Activated CD4-positive, alpha-beta T cell treated with anti-CD3 and anti-CD28 coated beads, Interleukin-2, amount 10 ng/mL, durations not matched to agents 7 days and 5 days (primary cell): ENCODE measurements at regions not wholly inside any gene's neighbourhood (a gene's known extent, or its start where the extent isn't known, plus 50 kb on each side); places are given as distances from the start of the nearest gene placed in this dataset.

Experiments
- CTCF ChIA-PET: fragments of 350-600 bp; sonication (Branson Sonifier 250); formaldehyde crosslinking; loops from one replicate; lab custom pipeline; 2021; ENCODE audit warnings: antibody characterized with exemption; lab: Charles Lee
- POLR2A ChIA-PET: fragments of 350-600 bp; sonication (Branson Sonifier 250); formaldehyde crosslinking; loops from one replicate; lab custom pipeline; 2021; ENCODE audit warnings: antibody characterized with exemption; lab: Charles Lee
- DNase-seq: peaks from one replicate; pipeline ENCODE4 v3.0.0-alpha.2; 2020
- H3K27ac Mint-ChIP-seq: one replicate; pipeline ENCODE4 v1.8.0; 2021; ENCODE audit warnings: mild to moderate bottlenecking, moderate library complexity, mixed read lengths
- H3K27me3 Mint-ChIP-seq: one replicate; pipeline ENCODE4 v1.8.0; 2021; ENCODE audit warnings: mixed read lengths
- H3K36me3 Mint-ChIP-seq: one replicate; pipeline ENCODE4 v1.8.0; 2021; ENCODE audit warnings: low read depth, mixed read lengths
- H3K4me1 Mint-ChIP-seq: one replicate; pipeline ENCODE4 v1.8.0; 2021; ENCODE audit warnings: mixed read lengths
- H3K4me3 Mint-ChIP-seq: one replicate; pipeline ENCODE4 v1.8.0; 2021; ENCODE audit warnings: mild to moderate bottlenecking, moderate library complexity, mixed read lengths
- H3K9me3 Mint-ChIP-seq: one replicate; pipeline ENCODE4 v1.8.0; 2021; ENCODE audit warnings: mixed read lengths

- POLR2A ChIA-PET: no interaction called here
Measured at GRCh38 chr10:128624656-128625530, 498.7 kb upstream of the MKI67 start.

GRCh38 chr10:128625926-128626325 is 499.7 kb upstream of the MKI67 start:
- POLR2A ChIA-PET: no interaction called here
- Mint-ChIP-seq H3K27me3 (no peaks in the 10 kb centered on the region), H3K4me3 (no peak overlapping the region), H3K27ac (no peak overlapping the region), H3K9me3 (no peaks in the 10 kb centered on the region), H3K4me1 (no peaks in the 10 kb centered on the region), H3K36me3 (no peaks in the 10 kb centered on the region)
- CTCF ChIA-PET: interaction anchor here (1.1 kb wide), 1 partner anchor 14 kb away, joined by 4 read pairs; no protein-coding TSS in a partner anchor
- no peak for DNase-seq

More at GRCh38 chr10:128624656-128625530, 498.7 kb upstream of the MKI67 start:
- CTCF ChIA-PET: interaction anchor here (0.6 kb wide), 1 partner anchor 12 kb away, joined by 3 read pairs; no protein-coding TSS in a partner anchor
- Mint-ChIP-seq H3K36me3 (no peaks in the 10 kb centered on the region), H3K4me1 (no peaks in the 10 kb centered on the region), H3K4me3 (no peak overlapping the region), H3K9me3 (no peaks in the 10 kb centered on the region), H3K27me3 (no peaks in the 10 kb centered on the region), H3K27ac (no peak overlapping the region)
- no peak for DNase-seq

GRCh38 chr10:128626397-128627000 is 500.3 kb upstream of the MKI67 start:
- Mint-ChIP-seq H3K27me3 (no peaks in the 10 kb centered on the region), H3K27ac (no peak overlapping the region), H3K36me3 (no peaks in the 10 kb centered on the region), H3K4me1 (no peaks in the 10 kb centered on the region), H3K9me3 (no peaks in the 10 kb centered on the region), H3K4me3 (no peak overlapping the region)
- DNase-seq: no peak
- POLR2A ChIA-PET: no interaction called here
- CTCF ChIA-PET: interaction anchor here (1.1 kb wide), 1 partner anchor 15 kb away, joined by 4 read pairs; no protein-coding TSS in a partner anchor

- Mint-ChIP-seq H3K4me3 (no peak overlapping the region), H3K9me3 (no peaks in the 10 kb centered on the region), H3K27ac (no peak overlapping the region), H3K36me3 (no peaks in the 10 kb centered on the region), H3K4me1 (no peaks in the 10 kb centered on the region), H3K27me3 (no peaks in the 10 kb centered on the region)
- CTCF ChIA-PET: no interaction called here
- POLR2A ChIA-PET: no interaction called here
- no peak for DNase-seq
Measured at GRCh38 chr10:128627811-128628210, 501.6 kb upstream of the MKI67 start.

- DNase-seq: no peak
- Mint-ChIP-seq H3K4me1 (no peaks in the 10 kb centered on the region), H3K9me3 (no peaks in the 10 kb centered on the region), H3K4me3 (no peak overlapping the region), H3K27me3 (no peaks in the 10 kb centered on the region), H3K36me3 (no peaks in the 10 kb centered on the region), H3K27ac (no peak overlapping the region)
- POLR2A ChIA-PET: no interaction called here
- CTCF ChIA-PET: no interaction called here
Measured at GRCh38 chr10:128628252-128628651, 502.0 kb upstream of the MKI67 start.

GRCh38 chr10:128629111-128630096 is 503.2 kb upstream of the MKI67 start:
- POLR2A ChIA-PET: no interaction called here
- H3K4me1 Mint-ChIP-seq: no peaks in the 10 kb centered on the region
- H3K9me3 Mint-ChIP-seq: no peaks in the 10 kb centered on the region
- CTCF ChIA-PET: no interaction called here
- H3K4me3 Mint-ChIP-seq: no peak overlapping the region
- no peak for DNase-seq
- peaks cover 4% of the 10 kb centered on the region for H3K27me3 Mint-ChIP-seq
- H3K36me3 Mint-ChIP-seq: no peaks in the 10 kb centered on the region
- no peak overlapping the region for H3K27ac Mint-ChIP-seq

- H3K4me1 Mint-ChIP-seq: no peaks in the 10 kb centered on the region
- H3K36me3 Mint-ChIP-seq: no peaks in the 10 kb centered on the region
- DNase-seq: no peak
- H3K9me3 Mint-ChIP-seq: no peaks in the 10 kb centered on the region
- no peak overlapping the region for H3K27ac Mint-ChIP-seq
- ChIA-PET CTCF (no interaction called here), POLR2A (no interaction called here)
- peaks cover 5% of the 10 kb centered on the region for H3K27me3 Mint-ChIP-seq
- H3K4me3 Mint-ChIP-seq: no peak overlapping the region
Measured at GRCh38 chr10:128630787-128631252, 504.6 kb upstream of the MKI67 start.

GRCh38 chr10:128631801-128632241 is 505.6 kb upstream of the MKI67 start:
- Mint-ChIP-seq H3K27me3 (peaks cover 5% of the 10 kb centered on the region), H3K27ac (no peak overlapping the region), H3K4me1 (no peaks in the 10 kb centered on the region), H3K4me3 (no peak overlapping the region), H3K36me3 (no peaks in the 10 kb centered on the region), H3K9me3 (no peaks in the 10 kb centered on the region)
- CTCF ChIA-PET: no interaction called here
- DNase-seq: peak; percentile 17
- POLR2A ChIA-PET: no interaction called here

- H3K4me3 Mint-ChIP-seq: no peak overlapping the region
- H3K9me3 Mint-ChIP-seq: no peaks in the 10 kb centered on the region
- no peaks in the 10 kb centered on the region for H3K4me1 Mint-ChIP-seq
- H3K36me3 Mint-ChIP-seq: no peaks in the 10 kb centered on the region
- H3K27ac Mint-ChIP-seq: no peak overlapping the region
- H3K27me3 Mint-ChIP-seq: peaks cover 5% of the 10 kb centered on the region
- ChIA-PET CTCF (no interaction called here), POLR2A (no interaction called here)
- no peak for DNase-seq
Measured at GRCh38 chr10:128632694-128633093, 506.5 kb upstream of the MKI67 start.

- no peaks in the 10 kb centered on the region for H3K36me3 Mint-ChIP-seq
- ChIA-PET CTCF (no interaction called here), POLR2A (interaction anchor here (0.7 kb wide), 1 partner anchor 207 kb away, joined by 5 read pairs; no protein-coding TSS in a partner anchor)
- H3K4me3 Mint-ChIP-seq: no peak overlapping the region
- no peaks in the 10 kb centered on the region for H3K4me1 Mint-ChIP-seq
- H3K27ac Mint-ChIP-seq: no peak overlapping the region
- H3K9me3 Mint-ChIP-seq: no peaks in the 10 kb centered on the region
- DNase-seq: no peak
- peaks cover 5% of the 10 kb centered on the region for H3K27me3 Mint-ChIP-seq
Measured at GRCh38 chr10:128633864-128634540, 507.8 kb upstream of the MKI67 start.

GRCh38 chr10:128642023-128642422 is 515.8 kb upstream of the MKI67 start:
- Mint-ChIP-seq H3K9me3 (no peaks in the 10 kb centered on the region), H3K4me3 (no peak overlapping the region), H3K36me3 (no peaks in the 10 kb centered on the region), H3K27ac (no peak overlapping the region), H3K27me3 (no peaks in the 10 kb centered on the region), H3K4me1 (no peaks in the 10 kb centered on the region)
- CTCF ChIA-PET: no interaction called here
- DNase-seq: no peak
- POLR2A ChIA-PET: no interaction called here

- no peaks in the 10 kb centered on the region for H3K4me1 Mint-ChIP-seq
- no peaks in the 10 kb centered on the region for H3K36me3 Mint-ChIP-seq
- H3K27me3 Mint-ChIP-seq: no peaks in the 10 kb centered on the region
- no peak overlapping the region for H3K27ac Mint-ChIP-seq
- no peak for DNase-seq
- ChIA-PET POLR2A (no interaction called here), CTCF (no interaction called here)
- H3K9me3 Mint-ChIP-seq: no peaks in the 10 kb centered on the region
- no peak overlapping the region for H3K4me3 Mint-ChIP-seq
Measured at GRCh38 chr10:128642502-128642901, 516.3 kb upstream of the MKI67 start.
